Urinary bladder (tissue), 3 donors: ENCODE measurements at regions not wholly inside any gene's neighbourhood (a gene's known extent, or its start where the extent isn't known, plus 50 kb on each side); places are given as distances from the start of the nearest gene placed in this dataset.

Experiments
- DNase-seq: peaks from one replicate; pipeline ENCODE4 v3.0.0-alpha.2; 2015; ENCODE audit errors: extremely low spot score
- H3K27ac ChIP-seq: one replicate; pipeline ENCODE4 v1.5.1; 2013; ENCODE audit warnings: low read depth, mild to moderate bottlenecking, moderate library complexity
- H3K36me3 ChIP-seq: one replicate; pipeline ENCODE4 v1.6.1; 2013; ENCODE audit warnings: mild to moderate bottlenecking, moderate library complexity; ENCODE audit not compliant: insufficient read depth
- H3K4me1 ChIP-seq: one replicate; pipeline ENCODE4 v1.6.1; 2013; ENCODE audit warnings: mild to moderate bottlenecking, moderate library complexity; ENCODE audit not compliant: insufficient read depth
- H3K4me3 ChIP-seq: one replicate; pipeline ENCODE4 v1.5.1; 2013; ENCODE audit warnings: low read depth, low read length
- WGBS: extraction: QIAGEN DNeasy Blood & Tissue Kit; methylation state at CpG from one replicate; pipeline ENCODE4 v1.1.7; 2013; 5-methylcytosine and 5-hydroxymethylcytosine counted together
- donor health status: healthy with polysubstance abuse.
- donor health status: healthy.

DNA sequence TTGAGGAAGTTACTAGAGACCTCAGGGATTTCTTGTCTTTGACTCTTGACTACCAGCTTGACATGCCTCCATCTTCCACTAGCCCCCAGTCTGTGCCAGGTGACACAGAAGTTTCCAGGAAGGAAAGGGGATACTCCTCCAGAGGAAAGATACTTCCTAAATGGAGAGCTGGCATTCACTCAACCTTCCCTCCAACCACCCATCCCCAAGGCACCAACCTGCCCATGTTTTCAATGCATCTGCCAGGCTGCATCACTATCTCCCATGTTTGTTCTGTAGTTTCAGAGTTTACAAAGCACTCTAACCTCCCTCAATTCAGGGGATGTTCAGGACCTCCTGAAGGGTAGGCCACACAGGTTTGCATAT lies 198.4 kb upstream of the LPP start:
- H3K4me1 ChIP-seq: no peaks in the 10 kb centered on the region
- no peak overlapping the region for H3K27ac ChIP-seq
- no peak overlapping the region for H3K4me3 ChIP-seq
- DNase-seq: no peak
- H3K36me3 ChIP-seq: no peaks in the 10 kb centered on the region

DNA sequence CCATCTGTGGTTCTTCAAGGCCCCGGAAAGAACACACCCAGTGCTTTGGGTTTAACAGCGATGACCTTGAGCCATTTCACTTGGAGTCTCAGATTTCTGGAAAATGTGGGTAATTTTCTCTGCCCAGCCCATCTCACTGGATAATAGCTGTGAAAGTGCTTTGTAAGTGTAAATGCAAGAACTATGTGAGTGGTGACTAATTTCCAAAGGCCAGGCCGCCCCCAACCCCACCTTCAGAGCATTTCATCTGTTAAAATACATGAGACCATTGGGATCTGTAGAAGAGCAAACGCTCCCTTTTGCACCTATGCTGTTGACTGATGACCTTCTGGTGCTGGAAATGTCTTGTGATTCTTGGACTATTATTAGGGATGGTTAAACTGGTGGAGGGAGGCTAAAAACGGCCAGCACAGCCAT lies 196.8 kb upstream of the LPP start:
- Histone ChIP-seq H3K4me3 (no peak overlapping the region), H3K27ac (no peak overlapping the region), H3K4me1 (no peaks in the 10 kb centered on the region), H3K36me3 (no peaks in the 10 kb centered on the region)
- DNase-seq: no peak
- WGBS: 89% methylated on average over 5 of the region's 5 CpGs

DNA sequence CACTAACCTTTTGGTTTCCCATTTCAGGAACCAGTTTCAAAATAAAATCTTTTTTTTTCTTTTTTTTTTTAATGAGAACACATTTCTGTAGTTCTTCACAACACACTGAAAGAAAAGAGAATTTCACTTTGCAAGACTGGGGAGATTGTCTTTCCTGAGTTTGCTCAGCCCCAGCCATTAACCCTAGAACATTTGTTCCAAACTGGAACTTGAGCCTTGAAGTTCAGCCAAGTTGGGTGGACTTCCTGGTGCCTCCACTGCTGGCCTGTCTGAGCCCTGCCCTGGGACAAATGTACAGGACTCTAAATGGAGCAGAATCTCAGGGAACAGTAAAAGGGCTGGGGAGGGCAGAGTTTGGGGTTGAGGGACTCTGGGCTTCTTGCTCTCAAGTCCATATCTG lies 196.4 kb upstream of the LPP start:
- H3K4me3 ChIP-seq: no peak overlapping the region
- H3K36me3 ChIP-seq: no peaks in the 10 kb centered on the region
- no peak for DNase-seq
- no peaks in the 10 kb centered on the region for H3K4me1 ChIP-seq
- H3K27ac ChIP-seq: no peak overlapping the region

DNA sequence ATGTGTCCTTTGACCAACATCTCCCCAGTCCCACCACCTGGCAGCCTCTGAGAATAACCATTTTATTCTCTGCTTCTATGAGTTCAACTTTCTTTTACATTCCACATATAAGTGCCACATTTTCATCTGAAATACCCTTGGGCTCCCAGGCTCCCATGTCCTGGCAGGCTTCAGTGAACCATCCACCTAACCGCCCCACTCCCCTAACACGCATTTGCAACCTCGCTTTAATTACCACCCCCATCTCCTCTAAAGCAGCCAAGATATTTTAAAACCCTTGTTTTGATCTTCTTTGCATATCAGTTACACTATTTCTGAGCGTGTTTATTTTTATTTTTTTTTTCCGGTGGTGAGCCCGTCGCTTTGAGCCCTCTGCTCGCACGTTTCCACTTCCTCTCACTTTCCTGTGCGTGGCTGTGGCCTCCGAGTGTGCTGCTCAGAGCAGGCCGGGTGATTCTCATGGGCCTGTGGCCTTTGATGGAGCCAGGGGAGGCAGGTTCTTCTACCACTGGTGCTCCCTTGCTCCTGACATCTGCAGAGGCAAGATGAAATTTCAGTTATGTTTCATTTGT lies 195.4 kb upstream of the LPP start:
- Histone ChIP-seq H3K36me3 (no peaks in the 10 kb centered on the region), H3K4me3 (no peak overlapping the region), H3K4me1 (no peaks in the 10 kb centered on the region), H3K27ac (no peak overlapping the region)
- DNase-seq: no peak
- whole genome bisulfite sequencing: 81% methylated on average over 12 of the region's 12 CpGs

DNA sequence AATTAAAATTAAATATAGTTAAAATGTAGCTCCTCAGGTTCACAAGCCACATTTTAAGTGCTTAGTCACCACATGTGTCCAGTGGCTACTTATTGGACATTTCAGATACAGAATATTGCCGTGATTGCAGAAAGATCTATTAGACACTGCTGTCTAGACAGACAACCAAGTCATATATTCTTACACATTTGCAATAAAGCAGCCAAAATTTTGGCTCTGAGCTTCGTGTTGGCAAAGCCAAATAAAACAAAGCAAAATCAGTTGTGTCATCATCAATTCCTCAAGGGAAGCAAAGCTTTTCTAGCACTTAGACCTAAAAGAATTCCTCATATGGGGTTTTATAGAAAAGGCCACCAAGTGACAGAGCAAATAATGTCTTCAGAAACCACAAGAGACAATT lies 193.1 kb upstream of the LPP start:
- no peak overlapping the region for H3K27ac ChIP-seq
- H3K4me3 ChIP-seq: no peak overlapping the region
- no peaks in the 10 kb centered on the region for H3K4me1 ChIP-seq
- H3K36me3 ChIP-seq: no peaks in the 10 kb centered on the region
- DNase-seq: no peak
- WGBS: 64% methylated on average over 2 of the region's 2 CpGs

DNA sequence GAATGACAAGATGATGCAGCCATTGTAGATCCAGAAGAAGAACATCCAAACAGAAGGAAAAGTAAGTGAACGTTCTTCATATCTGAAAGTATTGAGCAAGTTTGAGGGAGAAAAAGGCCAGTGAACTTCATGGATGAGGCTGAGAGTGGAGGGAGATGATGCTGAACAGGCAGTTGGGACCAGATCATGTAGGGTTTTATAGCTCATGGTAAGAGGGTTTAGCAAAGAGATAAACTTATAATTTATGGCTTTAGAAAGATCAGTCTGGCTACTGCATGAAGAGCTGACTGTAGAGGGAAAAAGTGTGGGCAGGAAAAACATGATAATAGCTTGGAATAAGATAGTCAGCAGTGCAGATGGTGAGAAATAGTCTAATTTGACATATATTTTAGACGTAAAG lies 192.6 kb upstream of the LPP start:
- H3K36me3 ChIP-seq: no peaks in the 10 kb centered on the region
- no peaks in the 10 kb centered on the region for H3K4me1 ChIP-seq
- H3K27ac ChIP-seq: no peak overlapping the region
- no peak for DNase-seq
- no peak overlapping the region for H3K4me3 ChIP-seq
- 87% methylated on average over 2 of the region's 2 CpGs for WGBS

DNA sequence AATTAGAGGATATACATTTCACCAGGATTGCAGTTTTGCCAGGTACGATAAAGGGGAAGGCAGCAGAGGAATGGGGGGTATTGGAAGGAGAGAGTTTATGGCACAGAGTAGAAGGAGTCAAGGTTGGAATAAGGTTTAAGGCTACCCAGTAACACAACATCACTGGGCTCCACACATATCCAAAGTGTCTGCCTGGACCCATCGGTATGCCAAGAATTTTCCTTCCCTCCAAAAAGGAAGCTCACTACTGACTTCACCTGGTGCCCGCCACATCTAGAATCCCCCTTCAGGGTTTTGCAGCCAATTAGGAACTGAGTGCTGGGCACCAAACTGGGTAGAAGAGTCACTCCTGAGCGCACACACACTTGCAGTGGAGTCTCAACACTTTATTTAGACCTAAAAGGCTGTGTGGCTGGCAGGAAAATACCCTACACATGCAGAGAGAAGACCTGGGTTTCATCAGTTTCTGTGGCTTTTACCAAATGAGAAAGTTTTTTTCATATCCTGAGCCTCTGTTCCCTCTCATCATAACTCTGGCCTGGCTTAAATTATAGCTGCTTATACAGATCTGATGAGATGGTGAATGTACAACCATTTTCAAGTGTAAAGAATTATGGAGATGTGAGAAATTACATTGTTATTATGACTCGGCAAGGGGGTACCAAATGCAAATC lies 190.8 kb upstream of the LPP start:
- Histone ChIP-seq H3K36me3 (no peaks in the 10 kb centered on the region), H3K4me1 (no peaks in the 10 kb centered on the region), H3K27ac (no peak overlapping the region), H3K4me3 (no peak overlapping the region)
- DNase-seq: no peak
- WGBS: 93% methylated on average over 5 of the region's 5 CpGs

DNA sequence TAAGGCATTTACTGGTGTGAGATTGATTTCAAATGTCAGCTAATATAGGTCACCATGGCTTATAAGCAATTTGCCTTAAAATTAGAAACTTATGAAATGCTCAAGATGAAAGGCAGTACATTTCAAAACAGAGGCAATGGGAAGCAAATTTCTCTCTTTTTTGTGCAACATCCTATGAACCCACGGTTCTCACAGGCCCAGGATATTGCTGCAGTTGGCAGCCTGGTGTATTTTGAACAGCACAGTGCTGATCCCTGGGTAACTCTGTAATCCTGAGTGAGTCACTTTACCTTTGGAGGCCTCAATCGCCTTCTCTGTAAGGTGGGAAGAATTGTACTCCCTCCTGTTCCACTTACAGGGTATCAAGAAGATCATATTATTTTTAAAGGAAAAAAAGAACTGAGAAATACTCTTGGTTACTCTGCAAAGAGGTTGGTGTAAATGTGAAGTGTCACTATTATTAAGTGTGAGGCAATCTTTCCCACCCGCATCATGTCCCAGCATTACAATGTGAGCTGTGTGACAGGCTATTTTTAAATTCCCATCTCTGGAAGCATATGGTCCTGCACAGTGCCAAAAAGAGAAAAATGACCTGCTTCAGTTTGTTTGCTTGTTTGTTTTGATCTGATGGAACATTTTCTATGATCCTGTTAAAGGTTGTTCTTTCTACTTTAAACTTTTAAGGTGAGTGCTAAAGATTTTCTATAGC lies 190.1 kb upstream of the LPP start:
- 83% methylated on average over 3 of the region's 3 CpGs for WGBS
- no peak overlapping the region for H3K27ac ChIP-seq
- DNase-seq: no peak

DNA sequence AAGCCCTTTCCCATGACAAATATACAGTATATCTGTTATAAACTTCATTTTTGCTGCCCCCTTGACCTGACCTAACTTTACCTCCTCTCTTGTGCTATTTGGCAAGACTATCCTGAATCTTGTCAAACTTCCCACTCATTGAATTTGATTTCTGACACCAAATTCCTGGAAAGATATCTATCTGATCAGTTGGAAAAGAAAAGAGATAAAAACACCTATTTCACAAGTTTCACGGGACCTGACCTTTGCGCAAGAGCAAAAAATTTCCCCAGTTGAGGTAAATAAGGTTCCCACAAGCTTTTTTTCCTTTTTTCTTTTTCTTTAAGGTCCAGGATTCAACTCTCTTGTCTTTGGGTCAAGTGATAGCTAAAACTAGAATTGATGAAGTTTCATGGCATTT lies 189.2 kb upstream of the LPP start:
- H3K4me1 ChIP-seq: no peaks in the 10 kb centered on the region
- no peak overlapping the region for H3K27ac ChIP-seq
- no peak overlapping the region for H3K4me3 ChIP-seq
- WGBS: 95% methylated on average over 2 of the region's 2 CpGs
- H3K36me3 ChIP-seq: no peaks in the 10 kb centered on the region
- DNase-seq: no peak

More for the DNA sequence above, 190.1 kb upstream of the LPP start:
- Histone ChIP-seq H3K4me1 (no peaks in the 10 kb centered on the region), H3K4me3 (no peak overlapping the region), H3K36me3 (no peaks in the 10 kb centered on the region)

DNA sequence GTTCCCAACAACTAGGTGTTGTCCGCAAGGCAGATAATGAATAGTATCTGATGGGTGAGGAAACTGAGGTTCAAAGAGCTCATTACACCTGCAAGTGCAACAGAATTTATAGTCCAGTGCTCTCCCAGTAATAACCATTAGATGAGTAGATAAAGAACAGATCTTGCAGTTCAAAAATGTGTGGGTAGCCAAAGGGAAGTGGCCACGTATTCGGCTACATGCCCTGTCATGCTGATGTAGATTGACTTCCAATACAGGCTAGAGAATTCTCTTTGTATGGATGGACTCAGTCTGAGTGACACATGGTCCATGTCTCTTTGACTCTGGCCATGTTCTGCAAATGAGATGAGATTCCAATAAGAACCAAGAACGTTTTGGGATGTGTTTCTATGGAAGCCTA lies 187.9 kb upstream of the LPP start:
- Histone ChIP-seq H3K36me3 (no peaks in the 10 kb centered on the region), H3K4me3 (no peak overlapping the region), H3K27ac (no peak overlapping the region), H3K4me1 (no peaks in the 10 kb centered on the region)
- DNase-seq: no peak
- WGBS: 83% methylated on average over 4 of the region's 4 CpGs

DNA sequence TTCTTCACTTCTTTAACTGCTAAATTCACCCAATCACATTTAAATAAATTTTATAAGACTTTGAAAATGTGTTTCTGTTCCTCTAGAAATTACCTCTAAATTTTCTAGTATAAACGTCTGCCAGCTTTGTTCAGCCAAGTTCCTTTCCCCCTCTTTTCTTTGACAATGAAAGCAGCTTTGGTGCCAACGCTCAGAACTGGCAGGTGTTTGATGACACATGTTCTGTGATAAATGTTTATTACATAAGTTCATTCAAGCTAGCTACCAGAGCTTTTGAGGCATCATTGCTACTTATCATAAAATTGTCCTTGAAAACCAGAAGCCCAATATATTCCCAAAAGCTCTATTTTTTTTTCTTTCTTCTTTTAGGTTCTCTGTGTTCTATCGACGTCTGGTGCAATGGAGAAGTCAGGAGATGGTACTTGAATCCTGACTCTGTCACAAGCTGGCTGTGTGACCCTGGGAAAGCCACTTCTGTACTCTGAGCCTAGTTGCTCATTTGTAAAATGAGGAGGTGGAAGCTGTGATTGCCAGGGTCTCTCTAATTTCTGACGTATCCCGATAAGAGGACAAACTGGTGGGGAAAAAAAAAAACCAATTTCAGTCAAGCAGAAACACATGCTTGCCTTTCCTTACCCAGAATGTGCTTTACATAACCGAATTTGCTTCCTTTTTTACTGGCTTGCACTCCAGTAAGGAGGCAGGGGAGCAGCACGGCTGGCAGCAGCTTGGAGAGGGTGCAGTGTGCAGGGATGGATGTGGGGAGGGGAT lies 187.1 kb upstream of the LPP start:
- H3K4me3 ChIP-seq: no peak overlapping the region
- 74% methylated on average over 8 of the region's 8 CpGs for WGBS
- H3K27ac ChIP-seq: no peak overlapping the region
- H3K4me1 ChIP-seq: no peaks in the 10 kb centered on the region
- no peaks in the 10 kb centered on the region for H3K36me3 ChIP-seq
- no peak for DNase-seq

DNA sequence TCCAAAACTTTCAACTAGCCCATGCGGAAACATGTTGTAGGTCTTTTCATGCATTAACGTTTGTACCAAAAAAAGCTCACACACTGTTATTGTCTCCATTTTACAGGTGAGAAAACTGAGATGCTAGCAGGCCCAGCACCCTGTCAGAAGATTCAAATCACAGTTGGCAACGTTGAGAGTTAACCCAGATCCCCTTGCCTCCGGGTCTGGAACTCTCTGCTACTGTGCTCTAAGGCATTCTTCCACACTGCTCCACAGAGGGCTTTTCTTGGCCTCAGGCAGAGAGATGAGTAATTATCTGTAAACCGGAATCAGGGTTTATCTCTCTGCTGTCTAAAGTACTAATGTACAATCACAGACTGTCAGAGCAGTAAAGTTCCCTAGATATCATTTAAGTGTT lies 186.0 kb upstream of the LPP start:
- Histone ChIP-seq H3K4me1 (no peaks in the 10 kb centered on the region), H3K36me3 (no peaks in the 10 kb centered on the region), H3K4me3 (no peak overlapping the region), H3K27ac (no peak overlapping the region)
- DNase-seq: no peak
- 49% methylated on average over 5 of the region's 5 CpGs for WGBS

DNA sequence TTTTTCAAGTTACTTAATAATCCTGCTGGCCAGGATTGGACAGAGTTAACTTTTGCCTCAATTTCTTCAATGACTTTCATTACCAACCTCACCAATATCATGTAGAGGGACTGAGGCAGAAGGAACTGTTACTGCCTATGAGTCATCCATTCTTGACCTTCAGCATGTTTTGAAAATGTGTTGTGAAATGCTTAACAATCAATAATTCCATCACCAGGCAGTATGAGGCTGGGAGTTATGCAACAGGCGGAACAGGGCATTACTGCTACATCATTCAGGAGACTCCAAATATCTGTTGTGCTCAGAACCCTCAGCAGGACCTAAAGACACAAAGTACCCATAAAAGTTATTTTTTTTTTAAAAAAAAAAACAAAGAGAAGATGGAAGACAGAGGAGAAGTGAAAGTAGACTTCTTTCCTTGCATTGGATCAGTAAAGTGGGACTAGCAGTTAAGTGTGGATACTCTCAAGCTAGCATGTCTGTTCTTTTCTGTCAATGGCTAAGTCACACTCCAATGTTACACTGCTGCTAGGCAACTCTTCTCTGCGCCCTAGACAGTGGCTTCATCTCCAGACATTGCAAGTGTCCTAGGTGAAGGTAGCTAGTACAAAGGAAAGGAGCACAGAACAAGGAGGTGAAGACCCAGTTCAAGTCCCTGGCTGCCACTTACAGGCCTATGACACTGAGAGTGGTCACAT lies 184.9 kb upstream of the LPP start:
- Histone ChIP-seq H3K36me3 (no peaks in the 10 kb centered on the region), H3K27ac (no peak overlapping the region), H3K4me1 (no peaks in the 10 kb centered on the region), H3K4me3 (no peak overlapping the region)
- DNase-seq: no peak
- 89% methylated on average over 2 of the region's 2 CpGs for WGBS
